Adrenal gland (tissue), 5 donors: ENCODE measurements at regions not wholly inside any gene's neighbourhood (a gene's known extent, or its start where the extent isn't known, plus 50 kb on each side); places are given as distances from the start of the nearest gene placed in this dataset.

Experiments used
- CTCF ChIP-seq, 6 experiments: fragments of 450-650 bp in 4 of 6; fragments of 200-600 bp in 2 of 6; sonication (generic) in 1 of 6; IDR thresholded peaks; 1 replicate in 5 of 6; 2 replicates in 1 of 6; pipeline versions ENCODE4 v1.5.1 to v1.8.0; 2016 to 2021; ENCODE audit warnings: antibody characterized with exemption in 6 of 6, mild to moderate bottlenecking in 2 of 6, moderate library complexity in 1 of 6
- POLR2A ChIP-seq, 2 donors: fragments of 450-650 bp; IDR thresholded peaks; one replicate each; pipeline ENCODE4 v1.6.1; 2017; ENCODE audit warnings: antibody characterized with exemption in 2 of 2, mild to moderate bottlenecking in 2 of 2, moderate library complexity in 1 of 2
- donor health status: DM: no; HTN: no; CAD: no.

DNA sequence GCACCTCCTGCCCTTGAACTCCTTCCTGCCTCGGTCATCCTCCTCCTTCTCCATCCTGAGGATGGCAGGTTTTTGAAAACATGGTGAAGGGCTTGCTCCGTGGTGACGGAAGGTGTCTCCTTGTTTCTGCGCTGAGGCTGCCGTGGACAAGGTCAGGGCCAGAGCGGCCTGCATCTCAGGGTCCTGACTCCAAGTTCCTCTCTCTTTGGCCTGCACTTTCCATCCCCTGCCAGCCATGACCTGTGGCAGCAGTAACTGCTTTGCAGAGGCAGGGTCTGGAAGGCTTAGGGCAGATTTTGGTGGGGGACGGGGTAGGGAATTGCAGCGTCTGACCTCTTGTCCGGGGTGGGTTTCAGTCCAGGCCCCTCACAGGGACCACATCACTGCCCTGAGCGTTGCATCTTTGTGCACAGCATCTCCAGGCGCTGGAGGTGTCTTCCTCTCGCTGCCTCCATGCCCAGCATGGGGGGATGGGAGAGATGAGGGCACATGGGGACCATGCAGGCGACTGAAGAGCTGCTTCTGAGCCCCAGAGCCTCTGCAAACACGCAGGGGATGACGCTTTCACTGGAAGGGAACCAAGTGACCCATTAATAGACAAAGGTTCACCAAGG is 216.8 kb downstream of the TEX29 start:
- TF ChIP-seq CTCF (IDR thresholded peaks at IDR 0.05) (no peak), POLR2A (IDR thresholded peaks at IDR 0.05) (no peak)
